ENCODE measurements at regions not wholly inside any gene's neighbourhood (a gene's known extent, or its start where the extent isn't known, plus 50 kb on each side); places are given as distances from the start of the nearest gene placed in this dataset.

- Histone ChIP-seq H3K9me3 (no peaks in the 10 kb centered on the region), H3K4me1 (no peaks in the 10 kb centered on the region), H3K4me3 (no peak overlapping the region), H3K36me3 (no peaks in the 10 kb centered on the region), H3K27me3 (no peaks in the 10 kb centered on the region), H3K27ac (no peak overlapping the region)
- TF ChIP-seq CTCF (IDR thresholded peaks at IDR 0.05) (no peak), POLR2A (IDR thresholded peaks at IDR 0.05) (no peak), POLR2AphosphoS5 (IDR thresholded peaks at IDR 0.05) (no peak), EP300 (IDR thresholded peaks at IDR 0.05) (no peak)
- 0 to 92% methylated on average over 1 of the region's 1 CpG for WGBS, 2 donors (ENCODE audit: low coverage in 1 of 2)
- no peak for ATAC-seq
Observed at GRCh38 chr21:24316277-24316922, 1290.9 kb downstream of the MRPL39 start.

- H3K9me3 ChIP-seq = no peaks in the 10 kb centered on the region
- H3K27me3 ChIP-seq = no peaks in the 10 kb centered on the region
- H3K27ac ChIP-seq = no peak overlapping the region
- H3K4me3 ChIP-seq = no peak overlapping the region
- no peaks in the 10 kb centered on the region for H3K4me1 ChIP-seq
- H3K36me3 ChIP-seq = no peaks in the 10 kb centered on the region
- no peak for ATAC-seq
- TF ChIP-seq POLR2AphosphoS5 (IDR thresholded peaks at IDR 0.05) (no peak), EP300 (IDR thresholded peaks at IDR 0.05) (no peak), CTCF (IDR thresholded peaks at IDR 0.05) (no peak), POLR2A (IDR thresholded peaks at IDR 0.05) (no peak)
- WGBS, 2 donors (ENCODE audit: low coverage in 1 of 2) = 53 to 80% methylated on average over 1 of the region's 1 CpG
Observed at GRCh38 chr21:24310788-24311187, 1296.5 kb downstream of the MRPL39 start.

GRCh38 chr21:24308183-24308582 lies 1299.1 kb downstream of the MRPL39 start:
- H3K27ac ChIP-seq = no peak overlapping the region
- no peak for ATAC-seq
- H3K36me3 ChIP-seq = no peaks in the 10 kb centered on the region
- H3K9me3 ChIP-seq = no peaks in the 10 kb centered on the region
- H3K4me3 ChIP-seq = no peak overlapping the region
- TF ChIP-seq POLR2A (IDR thresholded peaks at IDR 0.05) (no peak), POLR2AphosphoS5 (IDR thresholded peaks at IDR 0.05) (no peak), EP300 (IDR thresholded peaks at IDR 0.05) (no peak), CTCF (IDR thresholded peaks at IDR 0.05) (no peak)
- H3K27me3 ChIP-seq = no peaks in the 10 kb centered on the region
- H3K4me1 ChIP-seq = no peaks in the 10 kb centered on the region

- no peak for TF ChIP-seq POLR2AphosphoS5 (IDR thresholded peaks at IDR 0.05)
- TF ChIP-seq CTCF (IDR thresholded peaks at IDR 0.05) = no peak
- no peak for TF ChIP-seq EP300 (IDR thresholded peaks at IDR 0.05)
- no peak for TF ChIP-seq POLR2A (IDR thresholded peaks at IDR 0.05)
- Histone ChIP-seq H3K36me3 (no peaks in the 10 kb centered on the region), H3K27ac (no peak overlapping the region), H3K9me3 (no peaks in the 10 kb centered on the region), H3K4me1 (no peaks in the 10 kb centered on the region), H3K4me3 (no peak overlapping the region), H3K27me3 (no peaks in the 10 kb centered on the region)
- ATAC-seq = no peak
Observed at GRCh38 chr21:24302400-24302799, 1304.9 kb downstream of the MRPL39 start.

DNA sequence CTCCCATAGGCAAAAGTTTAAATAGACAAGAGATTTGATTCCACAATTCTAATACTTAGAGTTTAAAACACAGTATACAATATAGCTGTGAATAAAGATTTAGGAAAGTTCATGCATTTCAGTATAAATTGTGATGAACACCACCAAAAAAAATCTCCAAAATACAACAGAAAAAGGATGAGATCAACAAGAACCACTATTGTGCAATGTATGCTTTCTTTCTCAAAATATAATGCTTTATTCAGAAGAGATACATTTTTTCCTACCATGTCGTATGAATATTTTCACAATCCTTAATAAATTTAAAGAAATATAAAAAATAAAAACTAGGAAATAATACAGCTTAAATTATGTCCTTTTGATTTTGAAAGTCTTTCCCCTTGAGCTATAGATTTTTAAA lies 1309.2 kb downstream of the MRPL39 start:
- ATAC-seq = no peak
- Histone ChIP-seq H3K27ac (no peak overlapping the region), H3K4me1 (no peaks in the 10 kb centered on the region), H3K27me3 (no peaks in the 10 kb centered on the region), H3K4me3 (no peak overlapping the region), H3K9me3 (no peaks in the 10 kb centered on the region), H3K36me3 (no peaks in the 10 kb centered on the region)
- TF ChIP-seq POLR2AphosphoS5 (IDR thresholded peaks at IDR 0.05) (no peak), POLR2A (IDR thresholded peaks at IDR 0.05) (no peak), EP300 (IDR thresholded peaks at IDR 0.05) (no peak), CTCF (IDR thresholded peaks at IDR 0.05) (no peak)
- WGBS, 2 donors (ENCODE audit: low coverage in 1 of 2) = 57 to 74% methylated on average over 1 of the region's 1 CpG
